ENCODE measurements at regions not wholly inside any gene's neighbourhood (a gene's known extent, or its start where the extent isn't known, plus 50 kb on each side); places are given as distances from the start of the nearest gene placed in this dataset.
"Not testable (repeated sequence)": the region's sequence is repeated elsewhere in the genome, so short reads cannot be mapped to it uniquely, and the experiment has no call there.

DNA sequence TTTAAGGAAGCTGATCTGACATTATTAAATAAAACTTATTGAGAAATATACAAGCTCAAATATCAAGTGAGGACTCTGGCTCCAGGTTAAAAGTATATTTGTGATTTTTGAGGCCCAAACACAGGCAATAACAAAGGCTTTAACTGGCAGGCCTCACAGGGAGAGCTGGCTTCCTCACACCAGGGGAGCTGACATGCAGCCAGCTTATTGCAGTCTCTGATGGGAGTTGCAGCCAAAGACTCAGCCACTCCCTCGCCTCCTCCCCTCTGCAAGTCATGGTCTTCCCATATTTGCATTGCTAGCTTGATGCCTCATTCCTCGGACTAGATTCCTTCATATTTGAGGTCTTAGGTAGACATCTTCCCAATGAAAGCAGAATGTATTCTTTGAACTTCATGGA lies 647.1 kb upstream of the SLITRK6 start:
- intact Hi-C loops (cut with micrococcal nuclease), result no loop called here
- Mint-ChIP-seq H3K36me3 (ENCODE audit: low read depth) (no peaks in the 10 kb centered on the region), H3K27ac (no peak overlapping the region), H3K4me3 (no peak overlapping the region), H3K27me3 (no peaks in the 10 kb centered on the region), H3K4me1 (no peaks in the 10 kb centered on the region), H3K9me3 (peaks cover 7% of the 10 kb centered on the region)
- no peak for DNase-seq

DNA sequence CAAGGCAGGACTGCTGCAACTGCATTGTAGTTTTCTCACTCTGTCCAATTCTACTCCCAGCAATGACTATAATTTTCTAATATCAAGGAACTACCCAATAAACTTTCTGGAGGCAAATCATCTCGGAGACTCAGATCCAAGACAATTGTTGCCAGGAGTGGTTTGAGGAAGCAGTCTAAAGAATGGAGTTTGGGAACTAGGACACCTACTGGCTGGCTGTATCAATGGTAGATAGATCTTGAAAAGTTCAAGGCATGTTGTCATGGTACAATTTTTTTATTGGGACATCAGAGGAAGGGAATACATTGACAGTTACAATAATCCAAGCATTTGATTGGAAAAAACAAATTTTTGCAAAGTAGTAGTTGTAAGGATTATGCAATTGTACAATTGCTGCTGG lies 648.3 kb upstream of the SLITRK6 start:
- intact Hi-C loops (cut with micrococcal nuclease), result no loop called here
- Mint-ChIP-seq H3K4me3 (no peak overlapping the region), H3K4me1 (no peaks in the 10 kb centered on the region), H3K36me3 (ENCODE audit: low read depth) (no peaks in the 10 kb centered on the region), H3K27me3 (no peaks in the 10 kb centered on the region), H3K9me3 (peaks cover 7% of the 10 kb centered on the region), H3K27ac (no peak overlapping the region)
- no peak for DNase-seq

DNA sequence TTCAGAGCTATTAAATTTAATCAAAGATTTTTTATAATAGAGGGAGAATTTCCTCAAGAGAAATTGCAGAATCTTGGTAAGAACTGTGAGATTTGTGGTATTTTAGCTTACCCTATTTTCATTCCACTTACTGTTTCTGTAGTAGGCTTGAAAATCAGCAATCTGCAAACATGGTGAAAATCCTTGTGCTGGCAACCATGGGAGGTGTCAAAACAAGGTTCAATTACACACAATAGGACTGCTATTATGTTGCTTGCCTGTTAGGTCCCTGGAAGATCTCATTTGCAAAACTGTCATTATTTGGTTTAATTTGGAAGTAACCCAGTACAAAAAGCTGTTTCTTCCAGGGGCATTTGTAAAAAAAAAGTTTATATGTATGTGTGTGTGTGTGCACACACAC lies 662.8 kb upstream of the SLITRK6 start:
- Mint-ChIP-seq H3K4me3 (no peak overlapping the region), H3K9me3 (no peaks in the 10 kb centered on the region), H3K27me3 (no peaks in the 10 kb centered on the region), H3K27ac (no peak overlapping the region), H3K36me3 (ENCODE audit: low read depth) (no peaks in the 10 kb centered on the region), H3K4me1 (no peaks in the 10 kb centered on the region)
- no peak for DNase-seq
- intact Hi-C loops (cut with micrococcal nuclease), result no loop called here

DNA sequence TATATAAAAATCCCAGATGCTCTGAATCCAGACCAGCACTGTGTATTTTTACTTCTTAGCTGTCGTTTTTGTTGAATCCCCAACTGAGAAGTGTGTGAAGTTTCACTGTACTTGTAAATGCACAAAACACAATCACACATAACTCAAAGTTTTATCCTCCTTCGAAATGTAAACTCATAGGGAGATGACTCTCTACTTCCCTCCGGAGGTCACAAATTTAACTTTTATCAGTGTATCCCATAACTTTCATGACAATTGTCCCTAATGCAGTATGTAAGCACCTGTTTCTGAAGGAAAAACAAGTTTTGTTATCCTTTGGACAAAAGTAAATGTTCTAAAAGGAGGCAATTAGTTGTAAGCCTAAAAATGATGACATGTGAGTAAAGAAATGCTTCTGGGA lies 665.0 kb upstream of the SLITRK6 start:
- Mint-ChIP-seq H3K36me3 (ENCODE audit: low read depth) (no peaks in the 10 kb centered on the region), H3K27ac (no peak overlapping the region), H3K4me3 (no peak overlapping the region), H3K4me1 (no peaks in the 10 kb centered on the region), H3K27me3 (no peaks in the 10 kb centered on the region), H3K9me3 (no peaks in the 10 kb centered on the region)
- intact Hi-C loops (cut with micrococcal nuclease), result no loop called here
- no peak for DNase-seq

DNA sequence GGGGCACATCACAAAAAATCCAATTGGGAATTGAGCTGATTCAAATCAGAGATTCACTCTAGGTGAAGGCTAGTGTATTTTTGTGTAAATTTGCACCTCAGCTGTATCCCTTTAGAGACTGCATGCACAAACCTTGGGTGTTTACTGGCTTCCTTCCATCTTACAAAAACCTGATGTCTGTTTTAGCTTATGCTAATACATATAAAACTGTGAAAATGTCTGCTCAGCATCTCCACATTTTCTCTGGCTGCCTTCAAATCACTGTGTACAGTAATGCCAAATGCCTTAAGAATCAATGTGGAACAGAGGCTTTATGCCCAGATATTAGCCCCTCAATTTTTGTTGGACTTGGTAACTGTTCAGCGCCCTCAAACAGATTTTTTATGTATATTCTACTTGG lies 675.8 kb upstream of the SLITRK6 start:
- no peak for DNase-seq
- Mint-ChIP-seq H3K27me3 (no peaks in the 10 kb centered on the region), H3K4me3 (no peak overlapping the region), H3K36me3 (ENCODE audit: low read depth) (no peaks in the 10 kb centered on the region), H3K27ac (no peak overlapping the region), H3K9me3 (peaks cover 4% of the 10 kb centered on the region), H3K4me1 (no peaks in the 10 kb centered on the region)
- intact Hi-C loops (cut with micrococcal nuclease), result no loop called here

DNA sequence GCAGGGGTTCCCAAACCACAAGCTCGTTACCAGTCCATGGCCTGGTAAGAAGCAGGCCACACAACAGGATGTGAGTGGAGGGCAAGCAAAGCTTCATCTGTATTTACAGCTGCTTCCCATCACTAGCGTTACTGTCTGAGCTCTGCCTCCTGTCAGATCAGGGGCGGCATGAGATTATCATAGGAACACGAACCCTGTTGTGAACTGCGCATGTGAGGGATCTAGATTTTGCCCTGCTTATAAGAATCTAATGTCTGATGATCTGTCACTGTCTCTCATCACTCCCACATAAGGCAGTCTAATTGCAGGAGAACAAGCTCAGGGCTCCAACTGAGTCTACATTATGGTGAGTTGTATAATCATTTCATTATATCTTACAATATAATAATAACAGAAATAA lies 677.4 kb upstream of the SLITRK6 start:
- no peak overlapping the region for H3K27ac Mint-ChIP-seq
- no peak for DNase-seq
- no peaks in the 10 kb centered on the region for H3K27me3 Mint-ChIP-seq
- intact Hi-C loops (cut with micrococcal nuclease), result no loop called here
- H3K36me3 Mint-ChIP-seq (ENCODE audit: low read depth), result no peaks in the 10 kb centered on the region
- no peak overlapping the region for H3K4me3 Mint-ChIP-seq
- peaks cover 4% of the 10 kb centered on the region for H3K9me3 Mint-ChIP-seq
- H3K4me1 Mint-ChIP-seq, result no peaks in the 10 kb centered on the region

DNA sequence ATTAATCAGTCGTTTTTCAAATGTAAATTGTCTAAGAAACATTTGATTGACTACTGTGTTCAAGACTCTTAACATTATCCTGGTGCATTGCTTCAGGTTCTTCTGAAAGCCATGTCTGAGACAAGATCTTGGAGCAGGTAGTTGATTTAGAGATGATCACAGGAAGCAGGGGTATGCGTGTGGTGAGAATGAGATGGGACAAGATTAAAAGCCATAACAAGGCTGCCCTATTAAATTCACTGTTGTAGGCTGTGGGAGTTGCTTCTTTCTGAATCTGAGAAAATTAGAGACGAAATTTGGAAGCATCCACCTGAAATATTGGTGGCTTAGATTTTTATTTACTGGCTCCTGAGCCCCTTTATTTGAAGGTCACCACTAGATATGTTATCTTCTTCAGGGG lies 687.4 kb upstream of the SLITRK6 start:
- Mint-ChIP-seq H3K36me3 (ENCODE audit: low read depth) (no peaks in the 10 kb centered on the region), H3K27ac (no peak overlapping the region), H3K4me1 (no peaks in the 10 kb centered on the region), H3K4me3 (no peak overlapping the region), H3K27me3 (no peaks in the 10 kb centered on the region), H3K9me3 (peaks cover 4% of the 10 kb centered on the region)
- intact Hi-C loops (cut with micrococcal nuclease), result no loop called here
- no peak for DNase-seq

DNA sequence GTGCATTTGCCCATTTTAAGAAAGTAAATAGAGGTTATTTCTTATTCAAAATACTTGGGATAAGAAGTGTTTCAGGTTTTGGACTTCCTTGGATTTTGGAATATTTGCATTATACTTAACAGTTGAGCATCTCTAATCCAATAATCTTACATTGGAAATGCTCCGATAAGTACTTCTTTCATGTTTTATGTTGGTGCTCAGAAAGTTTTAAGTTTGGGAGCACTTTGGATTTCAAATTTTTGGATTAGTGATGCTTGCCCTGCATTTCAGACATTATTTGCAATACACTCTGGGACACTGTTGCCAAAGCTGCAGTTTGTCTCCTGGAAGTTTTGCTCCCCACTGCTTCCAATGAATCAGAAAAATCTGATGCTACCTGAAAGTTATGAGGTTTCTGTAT lies 691.9 kb upstream of the SLITRK6 start:
- Mint-ChIP-seq H3K4me3 (no peak overlapping the region), H3K27me3 (no peaks in the 10 kb centered on the region), H3K4me1 (no peaks in the 10 kb centered on the region), H3K27ac (no peak overlapping the region), H3K36me3 (ENCODE audit: low read depth) (no peaks in the 10 kb centered on the region), H3K9me3 (peaks cover 4% of the 10 kb centered on the region)
- no peak for DNase-seq
- intact Hi-C loops (cut with micrococcal nuclease), result no loop called here

DNA sequence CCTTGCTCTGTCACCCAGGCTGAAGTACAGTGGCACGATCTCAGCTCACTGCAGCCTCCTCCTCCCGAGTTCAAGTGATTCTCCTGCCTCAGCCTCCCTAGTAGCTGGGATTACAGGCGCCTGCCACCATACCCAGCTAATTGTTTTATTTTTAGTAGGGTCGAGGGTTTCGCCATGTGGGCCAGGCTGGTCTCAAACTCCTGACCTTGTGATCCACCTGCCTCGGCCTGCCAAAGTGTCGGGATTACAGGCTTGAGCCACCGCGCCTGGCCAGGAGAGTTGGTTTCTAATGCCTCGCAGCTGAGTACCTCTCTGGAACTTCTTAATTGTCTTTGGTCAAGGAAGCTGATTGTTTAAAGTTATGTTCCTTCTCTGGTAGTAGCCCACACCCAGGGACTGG lies 702.7 kb upstream of the SLITRK6 start:
- H3K36me3 Mint-ChIP-seq (ENCODE audit: low read depth); H3K4me3 Mint-ChIP-seq; H3K27ac Mint-ChIP-seq; H3K27me3 Mint-ChIP-seq; H3K9me3 Mint-ChIP-seq; DNase-seq; H3K4me1 Mint-ChIP-seq; intact Hi-C loops (cut with micrococcal nuclease): not testable (repeated sequence)

DNA sequence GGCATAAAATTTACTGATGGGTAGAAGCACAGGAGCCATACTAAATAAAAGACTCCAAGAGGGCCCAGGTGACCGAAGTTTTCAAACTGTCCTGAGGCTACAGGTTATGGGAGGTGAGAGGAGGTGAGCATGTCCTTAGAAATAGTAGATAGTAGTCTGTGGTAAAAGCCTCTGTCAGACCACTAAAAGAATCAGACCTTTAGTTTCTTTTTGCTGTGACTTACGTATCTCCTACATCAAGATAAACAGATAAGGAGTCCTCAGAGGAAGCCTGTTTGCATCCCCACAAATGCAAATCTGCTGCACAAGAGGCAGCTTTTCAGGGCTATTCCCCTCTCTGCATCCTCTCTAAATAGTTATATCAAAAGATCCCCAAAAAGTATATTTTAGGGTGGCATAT lies 711.6 kb upstream of the SLITRK6 start:
- Mint-ChIP-seq H3K4me1 (no peaks in the 10 kb centered on the region), H3K27me3 (no peaks in the 10 kb centered on the region), H3K36me3 (ENCODE audit: low read depth) (no peaks in the 10 kb centered on the region), H3K9me3 (no peaks in the 10 kb centered on the region), H3K4me3 (no peak overlapping the region), H3K27ac (no peak overlapping the region)
- DNase-seq, result no peak
- intact Hi-C loops (cut with micrococcal nuclease), result no loop called here

DNA sequence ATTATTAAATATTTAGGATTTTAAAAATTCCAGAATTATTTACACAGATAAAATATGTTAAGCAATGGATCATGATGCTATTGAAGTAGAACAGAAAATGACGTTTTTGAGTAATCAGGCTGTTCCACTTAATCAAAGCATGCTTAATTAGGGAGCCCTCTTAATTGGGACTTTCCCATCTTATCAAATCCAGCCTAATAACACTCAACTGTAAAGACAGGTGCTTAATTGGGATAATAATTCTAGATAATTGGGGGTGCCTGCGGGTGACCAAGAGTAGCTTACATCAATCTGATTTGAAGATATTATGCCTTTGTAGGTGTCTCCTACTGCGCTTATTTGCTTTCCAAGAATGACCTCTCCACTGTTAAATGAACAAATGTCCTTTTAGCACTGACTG lies 742.2 kb upstream of the SLITRK6 start:
- Mint-ChIP-seq H3K9me3 (peaks cover 4% of the 10 kb centered on the region), H3K36me3 (ENCODE audit: low read depth) (no peaks in the 10 kb centered on the region), H3K27ac (no peak overlapping the region), H3K27me3 (no peaks in the 10 kb centered on the region), H3K4me3 (no peak overlapping the region), H3K4me1 (no peaks in the 10 kb centered on the region)
- DNase-seq, result no peak
- intact Hi-C loops (cut with micrococcal nuclease), result no loop called here

DNA sequence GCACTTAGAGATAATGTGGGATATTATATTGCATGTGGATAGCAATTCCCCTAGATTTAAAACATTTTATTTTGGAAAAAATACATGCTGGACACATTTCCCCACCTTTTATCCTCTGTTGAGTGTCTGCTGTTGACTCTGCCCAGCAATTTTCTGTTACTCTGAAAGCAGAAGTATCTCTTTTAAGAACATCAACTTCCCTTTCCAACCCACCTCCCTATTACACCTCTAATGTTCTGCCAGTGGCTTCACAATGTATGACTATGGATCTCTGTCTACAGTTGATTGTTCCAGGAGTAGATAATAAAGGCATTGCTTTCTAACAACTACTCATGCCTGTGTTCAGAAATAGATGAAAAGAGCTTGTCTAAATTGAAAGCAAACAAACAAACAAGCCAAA lies 754.8 kb upstream of the SLITRK6 start:
- Mint-ChIP-seq H3K27ac (no peak overlapping the region), H3K4me1 (no peaks in the 10 kb centered on the region), H3K36me3 (ENCODE audit: low read depth) (no peaks in the 10 kb centered on the region), H3K4me3 (no peak overlapping the region), H3K9me3 (peaks cover 8% of the 10 kb centered on the region), H3K27me3 (no peaks in the 10 kb centered on the region)
- intact Hi-C loops (cut with micrococcal nuclease), result no loop called here
- no peak for DNase-seq

DNA sequence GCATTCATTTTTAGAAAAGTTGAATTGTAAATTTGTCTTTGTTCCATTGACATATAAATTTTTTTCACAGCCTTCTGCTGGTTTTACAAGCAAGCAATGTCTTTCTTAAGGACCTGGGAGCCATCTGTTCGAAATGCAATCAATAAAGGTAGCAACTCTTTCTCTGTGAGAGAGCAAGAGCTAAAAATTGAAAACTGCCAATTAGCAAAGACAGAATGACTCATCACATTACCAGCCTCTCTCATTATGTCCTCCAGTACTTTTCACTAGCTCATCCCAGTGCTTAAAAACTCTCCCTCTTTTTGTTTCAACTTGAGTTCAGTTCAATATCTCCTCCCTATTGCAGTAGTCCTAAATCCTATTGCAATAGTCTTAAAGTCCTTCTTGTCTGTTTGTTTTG lies 760.7 kb upstream of the SLITRK6 start:
- Mint-ChIP-seq H3K27ac (no peak overlapping the region), H3K9me3 (peaks cover 4% of the 10 kb centered on the region), H3K27me3 (no peaks in the 10 kb centered on the region), H3K4me1 (no peaks in the 10 kb centered on the region), H3K36me3 (ENCODE audit: low read depth) (no peaks in the 10 kb centered on the region), H3K4me3 (no peak overlapping the region)
- intact Hi-C loops (cut with micrococcal nuclease), result no loop called here
- no peak for DNase-seq

DNA sequence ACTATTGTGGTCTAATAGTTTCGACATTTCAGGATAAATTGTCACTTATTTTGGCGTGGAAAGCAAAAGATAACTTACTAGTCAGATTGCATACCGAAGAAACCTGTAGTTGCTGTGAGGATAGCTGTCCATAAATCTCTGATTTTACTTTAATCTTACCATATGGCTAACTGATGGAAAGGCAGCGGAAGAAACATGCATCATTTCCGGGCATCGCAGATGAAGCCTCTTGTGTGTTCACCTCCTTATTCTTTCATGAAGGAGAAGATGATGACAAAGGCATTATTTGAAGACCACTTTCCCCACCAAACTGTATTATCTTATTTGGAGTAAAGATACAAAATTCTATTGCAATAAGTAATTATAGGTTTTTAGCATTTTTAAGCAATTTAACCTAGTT lies 763.6 kb upstream of the SLITRK6 start:
- Mint-ChIP-seq H3K4me3 (no peak overlapping the region), H3K27me3 (no peaks in the 10 kb centered on the region), H3K36me3 (ENCODE audit: low read depth) (no peaks in the 10 kb centered on the region), H3K9me3 (no peaks in the 10 kb centered on the region), H3K27ac (no peak overlapping the region), H3K4me1 (no peaks in the 10 kb centered on the region)
- no peak for DNase-seq
- intact Hi-C loops (cut with micrococcal nuclease), result no loop called here

DNA sequence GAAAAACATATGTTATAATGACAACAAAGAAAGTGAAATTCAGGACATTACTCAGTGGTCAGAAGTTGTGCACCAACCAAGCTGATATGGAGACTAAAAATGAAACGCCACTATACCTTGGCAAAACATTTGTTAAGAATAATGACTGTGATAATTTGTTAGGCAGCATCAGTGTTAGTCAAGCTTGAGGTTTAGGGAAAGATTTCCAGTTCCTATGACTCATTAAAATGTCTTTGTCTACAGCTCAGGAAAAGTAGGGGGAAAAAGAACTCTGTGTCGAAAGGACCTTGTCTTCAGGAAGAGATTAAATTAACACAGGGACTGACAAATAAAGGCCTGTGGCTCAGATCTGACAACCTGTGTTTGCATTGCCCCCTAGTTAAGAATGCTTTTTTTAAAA lies 764.1 kb upstream of the SLITRK6 start:
- intact Hi-C loops (cut with micrococcal nuclease), result no loop called here
- H3K27ac Mint-ChIP-seq, result no peak overlapping the region
- no peaks in the 10 kb centered on the region for H3K36me3 Mint-ChIP-seq (ENCODE audit: low read depth)
- H3K4me1 Mint-ChIP-seq, result no peaks in the 10 kb centered on the region
- DNase-seq, result no peak
- no peak overlapping the region for H3K4me3 Mint-ChIP-seq
- H3K27me3 Mint-ChIP-seq, result no peaks in the 10 kb centered on the region
- no peaks in the 10 kb centered on the region for H3K9me3 Mint-ChIP-seq

DNA sequence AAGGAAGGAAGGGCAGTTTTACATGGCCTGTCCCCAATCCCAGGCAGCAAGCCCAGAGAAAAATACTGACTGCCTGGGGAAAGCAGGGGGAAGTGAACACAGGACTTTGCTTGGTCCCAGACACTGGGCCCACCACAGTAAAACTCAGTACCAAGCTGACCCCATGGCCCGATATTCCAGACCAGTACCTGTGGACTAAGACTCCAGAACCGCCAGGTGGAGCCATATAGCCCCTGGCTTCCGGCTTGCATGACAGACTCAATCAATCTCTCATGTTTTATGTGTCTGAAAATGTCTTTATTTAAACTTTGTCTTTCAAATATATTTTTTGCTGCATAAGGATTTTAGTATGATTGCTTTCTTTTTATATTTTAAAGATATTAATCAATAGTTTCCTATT lies 767.9 kb upstream of the SLITRK6 start:
- intact Hi-C loops (cut with micrococcal nuclease), result no loop called here
- Mint-ChIP-seq H3K4me3 (no peak overlapping the region), H3K27me3 (no peaks in the 10 kb centered on the region), H3K36me3 (ENCODE audit: low read depth) (no peaks in the 10 kb centered on the region), H3K4me1 (no peaks in the 10 kb centered on the region), H3K9me3 (peaks cover 1% of the 10 kb centered on the region), H3K27ac (no peak overlapping the region)
- no peak for DNase-seq
